A549 (cell line): ENCODE measurements at regions not wholly inside any gene's neighbourhood (a gene's known extent, or its start where the extent isn't known, plus 50 kb on each side); places are given as distances from the start of the nearest gene placed in this dataset.

ENCODE experiments used
- ATAC-seq, 2 experiments: fragments of 200-7000 bp in 1 of 2; fragments of >200 bp in 1 of 2; cut with Nextera tagmentation in 1 of 2; cut with Tn5 transposase in 1 of 2; 3 replicates each; pipeline versions ENCODE4 v1.8.0 to v1.9.1; 2018 to 2020; ENCODE audit warnings: mild to moderate bottlenecking in 1 of 2, moderate library complexity in 1 of 2
- CTCF ChIA-PET: fragments of 300-600 bp; sonication (Branson Sonifier 250); formaldehyde crosslinking; extraction: SDS; loops from one replicate; lab custom pipeline; 2021; ENCODE audit warnings: antibody characterized with exemption, inconsistent platforms; lab: Yijun Ruan, JAX
- POLR2A ChIA-PET: fragments of 350-600 bp; formaldehyde crosslinking; extraction: SDS; loops from one replicate; lab custom pipeline; 2021; ENCODE audit warnings: antibody characterized with exemption, inconsistent platforms; lab: Yijun Ruan, JAX
- DNase-seq, 2 experiments: peaks; one replicate each; pipeline versions ENCODE4 v3.0.0 to v3.0.0-alpha.2; 2011 to 2016; ENCODE audit warnings: low read depth in 1 of 2, low spot score in 1 of 2
- FAIRE-seq: peaks from 2 replicates; lab custom pipeline; 2011; peaks lifted over from hg19 to GRCh38; lab: Jason Lieb, UNC
- H3K27ac ChIP-seq, 2 experiments: fragments of >200 bp; sonication (Bioruptor Twin); formaldehyde crosslinking; 3 replicates each; pipeline ENCODE4 v1.5.1; 2016 to 2017
- H3K4me1 ChIP-seq: fragments of >200 bp; sonication (Bioruptor Twin); formaldehyde crosslinking; 3 replicates; pipeline ENCODE4 v1.6.1; 2016
- H3K4me2 ChIP-seq: fragments of >200 bp; sonication (Bioruptor Twin); formaldehyde crosslinking; 3 replicates; pipeline ENCODE4 v1.6.1; 2016
- H3K4me3 ChIP-seq: fragments of >200 bp; sonication (Bioruptor Twin); formaldehyde crosslinking; 3 replicates; pipeline ENCODE4 v1.5.1; 2016
- H3K9me3 ChIP-seq: fragments of >200 bp; sonication (Bioruptor Twin); formaldehyde crosslinking; 3 replicates; pipeline ENCODE4 v1.6.1; 2016
- CEBPB ChIP-seq, 2 experiments: fragments of >200 bp in 1 of 2; sonication (Bioruptor Twin) in 1 of 2; formaldehyde crosslinking in 1 of 2; IDR thresholded peaks; 2 replicates each; pipeline ENCODE4 v1.6.1; 2012 to 2016
- CHD4 ChIP-seq: fragments of 200-600 bp; sonication (generic); IDR thresholded peaks from 2 replicates; pipeline ENCODE4 v1.6.1; 2016; ENCODE audit warnings: antibody characterized with exemption, mild to moderate bottlenecking, borderline replicate concordance
- EHF ChIP-seq: fragments of 250-450 bp; sonication (Bioruptor Pico); IDR thresholded peaks from 2 replicates; pipeline ENCODE4 v1.5.0; 2020; ENCODE audit warnings: mild to moderate bottlenecking
- FOSL2 ChIP-seq, 2 experiments: fragments of 450-650 bp in 1 of 2; fragments of >200 bp in 1 of 2; sonication (Bioruptor Twin) in 1 of 2; formaldehyde crosslinking; IDR thresholded peaks; 2 replicates each; pipeline versions ENCODE4 v1.5.0 to v1.6.1; 2016 to 2020; ENCODE audit warnings: mild to moderate bottlenecking in 1 of 2, moderate library complexity in 1 of 2
- FOXS1 ChIP-seq: fragments of 250-450 bp; sonication (Bioruptor Pico); IDR thresholded peaks from 2 replicates; pipeline ENCODE4 v1.5.0; 2020; ENCODE audit warnings: mild to moderate bottlenecking, moderate library complexity
- GATA3 ChIP-seq: IDR thresholded peaks from 2 replicates; pipeline ENCODE4 v1.6.1; 2012; ENCODE audit warnings: borderline replicate concordance
- KDM1A ChIP-seq: fragments of 200-600 bp; sonication (generic); IDR thresholded peaks from 2 replicates; pipeline ENCODE4 v1.6.1; 2016; ENCODE audit warnings: low read depth, mild to moderate bottlenecking
- KDM5A ChIP-seq: fragments of 200-600 bp; sonication (generic); IDR thresholded peaks from 2 replicates; pipeline ENCODE4 v1.6.1; 2016; ENCODE audit warnings: antibody characterized with exemption, mild to moderate bottlenecking
- MAFK ChIP-seq: fragments of 450-650 bp; IDR thresholded peaks from 2 replicates; pipeline ENCODE4 v1.6.1; 2014; ENCODE audit not compliant: partially characterized antibody
- MYC ChIP-seq: IDR thresholded peaks from 2 replicates; pipeline ENCODE4 v1.6.1; 2012; ENCODE audit warnings: mild to moderate bottlenecking, inconsistent platforms, low read length, improper control_type of control experiment, borderline replicate concordance
- NPAS2 ChIP-seq: fragments of 250-450 bp; sonication (Bioruptor Pico); IDR thresholded peaks from 2 replicates; pipeline ENCODE4 v1.8.0; 2022; ENCODE audit warnings: mild to moderate bottlenecking, moderate library complexity, borderline replicate concordance
- POLR2A ChIP-seq: IDR thresholded peaks from 2 replicates; pipeline ENCODE4 v1.6.1; 2012; ENCODE audit warnings: mild to moderate bottlenecking, low read length
- RNF2 ChIP-seq: fragments of 200-600 bp; sonication (generic); IDR thresholded peaks from 2 replicates; pipeline ENCODE4 v1.6.1; 2016; ENCODE audit warnings: low read depth, mild to moderate bottlenecking, antibody characterized with exemption, moderate library complexity, borderline replicate concordance
- TFCP2L1 ChIP-seq: fragments of 250-450 bp; sonication (Bioruptor Pico); IDR thresholded peaks from 2 replicates; pipeline ENCODE4 v1.5.0; 2021; ENCODE audit warnings: mild to moderate bottlenecking
- TP53 ChIP-seq: fragments of 250-450 bp; sonication (Bioruptor Pico); IDR thresholded peaks from 2 replicates; pipeline ENCODE4 v1.5.0; 2021; ENCODE audit warnings: mild to moderate bottlenecking, moderate library complexity
- ZC3H11A ChIP-seq: fragments of 450-650 bp; IDR thresholded peaks from 2 replicates; pipeline ENCODE4 v1.6.1; 2014; ENCODE audit warnings: antibody characterized with exemption, mild to moderate bottlenecking
- WGBS: methylation state at CpG from one replicate; pipeline ENCODE4 v1.1.6; 2017; ENCODE audit errors: missing lambda C conversion rate; 5-methylcytosine and 5-hydroxymethylcytosine counted together
- TF ChIP-seq, protein P1 (sequence below): IDR thresholded peaks from 2 replicates; pipeline ENCODE4 v1.6.1; 2012; ENCODE audit warnings: low read depth, borderline replicate concordance
- TF ChIP-seq, protein P2 (sequence below): IDR thresholded peaks from 2 replicates; pipeline ENCODE4 v1.6.1; 2012
- TF ChIP-seq, protein P3 (sequence below): fragments of 200-600 bp; sonication (generic); IDR thresholded peaks from 2 replicates; pipeline ENCODE4 v1.6.1; 2016; ENCODE audit warnings: antibody characterized with exemption, mild to moderate bottlenecking, moderate library complexity
- TF ChIP-seq, protein P4 (sequence below): fragments of 450-650 bp; IDR thresholded peaks from 2 replicates; pipeline ENCODE4 v1.6.1; 2014; ENCODE audit warnings: antibody characterized with exemption
- TF ChIP-seq, protein P5 (sequence below): fragments of 150-350 bp; IDR thresholded peaks from 2 replicates; pipeline ENCODE4 v1.6.1; 2014; ENCODE audit warnings: low read depth, mild to moderate bottlenecking, low read length
- TF ChIP-seq, protein P6 (sequence below): fragments of 250-450 bp; sonication (Bioruptor Pico); IDR thresholded peaks from 2 replicates; pipeline ENCODE4 v1.5.0; 2020; ENCODE audit warnings: low read depth, mild to moderate bottlenecking, moderate library complexity

DNA sequence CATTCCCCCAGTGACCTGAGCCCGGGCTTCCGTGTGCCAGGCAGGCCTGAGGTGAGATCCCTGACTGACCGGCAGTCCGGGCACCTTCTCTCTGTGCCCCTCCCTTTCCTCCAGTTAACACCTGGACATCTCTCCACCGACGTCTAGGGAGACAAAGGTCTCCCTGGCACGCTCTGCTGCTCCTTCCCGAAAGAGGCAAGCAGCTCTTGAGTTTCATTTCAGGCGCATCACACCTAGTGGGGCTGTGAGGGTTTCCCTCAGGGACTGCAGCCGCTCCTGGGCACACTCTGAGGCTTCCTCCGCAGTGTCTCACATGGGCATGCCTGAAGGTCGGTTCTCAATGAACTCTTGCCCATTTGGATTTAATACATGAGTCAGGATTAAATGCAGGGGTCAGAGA, 322.7 kb downstream of the CTTN start:
- ChIA-PET POLR2A (no interaction called here), CTCF (interaction anchor here (1.3 kb wide), 1 partner anchor 94 kb away, joined by 3 read pairs; no protein-coding TSS in a partner anchor)
- no peak overlapping the region for H3K27ac ChIP-seq
- H3K4me2 ChIP-seq, result no peak overlapping the region
- DNase-seq, result no peak
- TF ChIP-seq FOXS1 (no peak), RNF2 (no peak), CHD4 (no peak), KDM5A (no peak), KDM1A (no peak)
- TF ChIP-seq, protein P1, sequence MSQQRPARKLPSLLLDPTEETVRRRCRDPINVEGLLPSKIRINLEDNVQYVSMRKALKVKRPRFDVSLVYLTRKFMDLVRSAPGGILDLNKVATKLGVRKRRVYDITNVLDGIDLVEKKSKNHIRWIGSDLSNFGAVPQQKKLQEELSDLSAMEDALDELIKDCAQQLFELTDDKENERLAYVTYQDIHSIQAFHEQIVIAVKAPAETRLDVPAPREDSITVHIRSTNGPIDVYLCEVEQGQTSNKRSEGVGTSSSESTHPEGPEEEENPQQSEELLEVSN, result no peak
- TF ChIP-seq, protein P2, sequence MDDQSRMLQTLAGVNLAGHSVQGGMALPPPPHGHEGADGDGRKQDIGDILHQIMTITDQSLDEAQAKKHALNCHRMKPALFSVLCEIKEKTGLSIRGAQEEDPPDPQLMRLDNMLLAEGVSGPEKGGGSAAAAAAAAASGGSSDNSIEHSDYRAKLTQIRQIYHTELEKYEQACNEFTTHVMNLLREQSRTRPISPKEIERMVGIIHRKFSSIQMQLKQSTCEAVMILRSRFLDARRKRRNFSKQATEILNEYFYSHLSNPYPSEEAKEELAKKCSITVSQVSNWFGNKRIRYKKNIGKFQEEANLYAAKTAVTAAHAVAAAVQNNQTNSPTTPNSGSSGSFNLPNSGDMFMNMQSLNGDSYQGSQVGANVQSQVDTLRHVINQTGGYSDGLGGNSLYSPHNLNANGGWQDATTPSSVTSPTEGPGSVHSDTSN, result no peak
- TF ChIP-seq, protein P3, sequence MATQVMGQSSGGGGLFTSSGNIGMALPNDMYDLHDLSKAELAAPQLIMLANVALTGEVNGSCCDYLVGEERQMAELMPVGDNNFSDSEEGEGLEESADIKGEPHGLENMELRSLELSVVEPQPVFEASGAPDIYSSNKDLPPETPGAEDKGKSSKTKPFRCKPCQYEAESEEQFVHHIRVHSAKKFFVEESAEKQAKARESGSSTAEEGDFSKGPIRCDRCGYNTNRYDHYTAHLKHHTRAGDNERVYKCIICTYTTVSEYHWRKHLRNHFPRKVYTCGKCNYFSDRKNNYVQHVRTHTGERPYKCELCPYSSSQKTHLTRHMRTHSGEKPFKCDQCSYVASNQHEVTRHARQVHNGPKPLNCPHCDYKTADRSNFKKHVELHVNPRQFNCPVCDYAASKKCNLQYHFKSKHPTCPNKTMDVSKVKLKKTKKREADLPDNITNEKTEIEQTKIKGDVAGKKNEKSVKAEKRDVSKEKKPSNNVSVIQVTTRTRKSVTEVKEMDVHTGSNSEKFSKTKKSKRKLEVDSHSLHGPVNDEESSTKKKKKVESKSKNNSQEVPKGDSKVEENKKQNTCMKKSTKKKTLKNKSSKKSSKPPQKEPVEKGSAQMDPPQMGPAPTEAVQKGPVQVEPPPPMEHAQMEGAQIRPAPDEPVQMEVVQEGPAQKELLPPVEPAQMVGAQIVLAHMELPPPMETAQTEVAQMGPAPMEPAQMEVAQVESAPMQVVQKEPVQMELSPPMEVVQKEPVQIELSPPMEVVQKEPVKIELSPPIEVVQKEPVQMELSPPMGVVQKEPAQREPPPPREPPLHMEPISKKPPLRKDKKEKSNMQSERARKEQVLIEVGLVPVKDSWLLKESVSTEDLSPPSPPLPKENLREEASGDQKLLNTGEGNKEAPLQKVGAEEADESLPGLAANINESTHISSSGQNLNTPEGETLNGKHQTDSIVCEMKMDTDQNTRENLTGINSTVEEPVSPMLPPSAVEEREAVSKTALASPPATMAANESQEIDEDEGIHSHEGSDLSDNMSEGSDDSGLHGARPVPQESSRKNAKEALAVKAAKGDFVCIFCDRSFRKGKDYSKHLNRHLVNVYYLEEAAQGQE, result no peak
- H3K9me3 ChIP-seq, result no peaks in the 10 kb centered on the region
- no peak overlapping the region for H3K4me3 ChIP-seq
- no peaks in the 10 kb centered on the region for H3K4me1 ChIP-seq
- no peak for ATAC-seq
- no peak for FAIRE-seq
- 87% methylated on average over 12 of the region's 12 CpGs for WGBS

DNA sequence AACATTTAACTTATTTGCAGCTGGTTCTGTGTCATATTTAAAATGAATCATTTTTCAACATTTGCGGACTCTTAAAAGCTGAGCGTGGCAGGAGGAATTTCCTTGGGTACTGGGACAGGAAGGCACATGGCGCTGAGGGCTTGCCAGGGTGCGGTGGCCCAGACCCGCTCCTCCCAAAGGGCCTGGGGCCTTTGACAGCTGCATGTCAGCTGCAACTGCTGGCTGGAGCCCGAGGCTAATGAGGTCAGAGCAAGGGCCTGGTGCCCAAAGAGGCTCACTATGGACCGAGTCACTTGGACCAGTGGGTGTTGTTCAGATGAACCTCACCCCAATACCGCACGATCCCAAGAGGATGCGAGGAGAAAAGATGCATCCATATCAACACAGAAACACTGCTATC, 326.9 kb downstream of the CTTN start:
- Histone ChIP-seq H3K4me2 (no peak overlapping the region), H3K9me3 (no peaks in the 10 kb centered on the region), H3K4me1 (no peaks in the 10 kb centered on the region), H3K4me3 (no peak overlapping the region), H3K27ac (no peak overlapping the region)
- no peak for DNase-seq
- no peak for ATAC-seq
- CTCF ChIA-PET, result interaction anchor here (1.4 kb wide), 1 partner anchor 31 kb away, joined by 4 read pairs; no protein-coding TSS in a partner anchor
- WGBS, result 82% methylated on average over 10 of the region's 10 CpGs
- no peak for FAIRE-seq
- TF ChIP-seq TP53 (CRISPR knock-in tag) (no peak), MAFK (no peak), FOSL2 (IDR thresholded peaks at IDR 0.05) (no peak), FOSL2 (CRISPR knock-in tag; IDR thresholded peaks at IDR 0.05) (no peak), POLR2A (no peak), NPAS2 (no peak), TFCP2L1 (no peak), MYC (no peak), GATA3 (no peak), CEBPB (IDR thresholded peaks at IDR 0.05) (no peak), EHF (CRISPR knock-in tag) (no peak), ZC3H11A (no peak), RNF2 (no peak)
- TF ChIP-seq, protein P3, result no peak
- TF ChIP-seq, protein P4, sequence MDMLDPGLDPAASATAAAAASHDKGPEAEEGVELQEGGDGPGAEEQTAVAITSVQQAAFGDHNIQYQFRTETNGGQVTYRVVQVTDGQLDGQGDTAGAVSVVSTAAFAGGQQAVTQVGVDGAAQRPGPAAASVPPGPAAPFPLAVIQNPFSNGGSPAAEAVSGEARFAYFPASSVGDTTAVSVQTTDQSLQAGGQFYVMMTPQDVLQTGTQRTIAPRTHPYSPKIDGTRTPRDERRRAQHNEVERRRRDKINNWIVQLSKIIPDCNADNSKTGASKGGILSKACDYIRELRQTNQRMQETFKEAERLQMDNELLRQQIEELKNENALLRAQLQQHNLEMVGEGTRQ, result no peak
- TF ChIP-seq, protein P2, result no peak
- TF ChIP-seq, protein P5, sequence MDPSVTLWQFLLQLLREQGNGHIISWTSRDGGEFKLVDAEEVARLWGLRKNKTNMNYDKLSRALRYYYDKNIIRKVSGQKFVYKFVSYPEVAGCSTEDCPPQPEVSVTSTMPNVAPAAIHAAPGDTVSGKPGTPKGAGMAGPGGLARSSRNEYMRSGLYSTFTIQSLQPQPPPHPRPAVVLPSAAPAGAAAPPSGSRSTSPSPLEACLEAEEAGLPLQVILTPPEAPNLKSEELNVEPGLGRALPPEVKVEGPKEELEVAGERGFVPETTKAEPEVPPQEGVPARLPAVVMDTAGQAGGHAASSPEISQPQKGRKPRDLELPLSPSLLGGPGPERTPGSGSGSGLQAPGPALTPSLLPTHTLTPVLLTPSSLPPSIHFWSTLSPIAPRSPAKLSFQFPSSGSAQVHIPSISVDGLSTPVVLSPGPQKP, result no peak
- TF ChIP-seq, protein P6, sequence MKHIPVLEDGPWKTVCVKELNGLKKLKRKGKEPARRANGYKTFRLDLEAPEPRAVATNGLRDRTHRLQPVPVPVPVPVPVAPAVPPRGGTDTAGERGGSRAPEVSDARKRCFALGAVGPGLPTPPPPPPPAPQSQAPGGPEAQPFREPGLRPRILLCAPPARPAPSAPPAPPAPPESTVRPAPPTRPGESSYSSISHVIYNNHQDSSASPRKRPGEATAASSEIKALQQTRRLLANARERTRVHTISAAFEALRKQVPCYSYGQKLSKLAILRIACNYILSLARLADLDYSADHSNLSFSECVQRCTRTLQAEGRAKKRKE (CRISPR knock-in tag), result no peak
- POLR2A ChIA-PET, result no interaction called here
